PC-3 (cell line): ENCODE measurements at regions not wholly inside any gene's neighbourhood (a gene's known extent, or its start where the extent isn't known, plus 50 kb on each side); places are given as distances from the start of the nearest gene placed in this dataset.

Experiments used
- CTCF ChIP-seq: fragments of 300-600 bp; sonication (generic); conservative IDR thresholded peaks from 2 replicates; pipeline ENCODE4 v1.5.1; 2017; ENCODE audit warnings: antibody characterized with exemption, low read depth, mild to moderate bottlenecking, low read length
- EZH2 ChIP-seq: fragments of 300-600 bp; sonication (generic); IDR thresholded peaks from one replicate; pipeline ENCODE4 v1.6.1; 2017; ENCODE audit warnings: antibody characterized with exemption, mild to moderate bottlenecking, low read length; ENCODE audit not compliant: unreplicated experiment
- EZH2phosphoT487 ChIP-seq: fragments of 300-600 bp; sonication (generic); IDR thresholded peaks from 2 replicates; pipeline ENCODE4 v1.6.1; 2018; ENCODE audit warnings: mild to moderate bottlenecking, antibody characterized with exemption, low read length, borderline replicate concordance

- TF ChIP-seq CTCF (no peak), EZH2 (no peak), EZH2phosphoT487 (no peak)
Observed at GRCh38 chr1:81431624-81432000, 369.1 kb upstream of the ADGRL2 start.
